Transverse colon (tissue), 4 donors: ENCODE measurements at regions not wholly inside any gene's neighbourhood (a gene's known extent, or its start where the extent isn't known, plus 50 kb on each side); places are given as distances from the start of the nearest gene placed in this dataset.

Source experiments
- POLR2A ChIP-seq: fragments of 450-650 bp; IDR thresholded peaks from one replicate; pipeline ENCODE4 v1.6.1; 2016; ENCODE audit warnings: antibody characterized with exemption, mild to moderate bottlenecking, moderate library complexity
- POLR2AphosphoS5 ChIP-seq, 3 donors: sonication (generic); formaldehyde crosslinking; IDR thresholded peaks; one replicate each; pipeline ENCODE4 v1.6.1; 2016; ENCODE audit warnings: antibody characterized with exemption in 3 of 3
- TF ChIP-seq, protein P1 (sequence below), 5 experiments: fragments of 200-600 bp in 3 of 5; fragments of 450-650 bp in 2 of 5; sonication (generic) in 3 of 5; IDR thresholded peaks; 1 replicate in 2 of 5; 2 replicates in 3 of 5; pipeline ENCODE4 v1.5.1; 2016 to 2017; ENCODE audit warnings: antibody characterized with exemption in 5 of 5, inconsistent platforms in 3 of 5, mild to moderate bottlenecking in 2 of 5, moderate library complexity in 1 of 5

DNA sequence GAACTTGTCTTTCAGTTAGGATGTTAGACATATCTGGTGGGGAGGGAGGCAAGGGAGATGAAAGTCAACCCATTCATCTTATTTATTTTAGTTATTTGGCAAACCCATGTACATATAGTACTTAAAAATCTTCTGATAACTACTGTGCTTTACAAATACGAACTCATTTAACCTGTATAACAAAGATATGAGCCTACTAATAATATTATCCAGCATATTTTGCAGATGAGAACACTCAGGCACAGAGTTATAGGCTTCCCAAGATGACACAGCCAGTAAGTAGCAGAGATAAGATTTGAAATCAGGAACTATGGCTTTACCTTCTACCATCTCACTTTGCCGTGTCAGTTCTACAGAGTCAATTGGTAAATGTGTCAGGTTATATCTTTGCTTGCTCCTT, 262.6 kb upstream of the DOK6 start:
- TF ChIP-seq POLR2A (no peak), POLR2AphosphoS5 (IDR thresholded peaks at IDR 0.05) (no peak)
- TF ChIP-seq, protein P1, sequence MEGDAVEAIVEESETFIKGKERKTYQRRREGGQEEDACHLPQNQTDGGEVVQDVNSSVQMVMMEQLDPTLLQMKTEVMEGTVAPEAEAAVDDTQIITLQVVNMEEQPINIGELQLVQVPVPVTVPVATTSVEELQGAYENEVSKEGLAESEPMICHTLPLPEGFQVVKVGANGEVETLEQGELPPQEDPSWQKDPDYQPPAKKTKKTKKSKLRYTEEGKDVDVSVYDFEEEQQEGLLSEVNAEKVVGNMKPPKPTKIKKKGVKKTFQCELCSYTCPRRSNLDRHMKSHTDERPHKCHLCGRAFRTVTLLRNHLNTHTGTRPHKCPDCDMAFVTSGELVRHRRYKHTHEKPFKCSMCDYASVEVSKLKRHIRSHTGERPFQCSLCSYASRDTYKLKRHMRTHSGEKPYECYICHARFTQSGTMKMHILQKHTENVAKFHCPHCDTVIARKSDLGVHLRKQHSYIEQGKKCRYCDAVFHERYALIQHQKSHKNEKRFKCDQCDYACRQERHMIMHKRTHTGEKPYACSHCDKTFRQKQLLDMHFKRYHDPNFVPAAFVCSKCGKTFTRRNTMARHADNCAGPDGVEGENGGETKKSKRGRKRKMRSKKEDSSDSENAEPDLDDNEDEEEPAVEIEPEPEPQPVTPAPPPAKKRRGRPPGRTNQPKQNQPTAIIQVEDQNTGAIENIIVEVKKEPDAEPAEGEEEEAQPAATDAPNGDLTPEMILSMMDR (IDR thresholded peaks at IDR 0.05): no peak
